Panc1 (cell line): ENCODE measurements at regions not wholly inside any gene's neighbourhood (a gene's known extent, or its start where the extent isn't known, plus 50 kb on each side); places are given as distances from the start of the nearest gene placed in this dataset.

Source experiments
- ATAC-seq: fragments of 200-7000 bp; cut with Tn5 transposase; 2 replicates; pipeline ENCODE4 v1.9.1; 2020; ENCODE audit warnings: mild to moderate bottlenecking, moderate library complexity
- BruUV-seq: library from RNA; stranded (reverse); fragments of 400-500 nt; replicated peaks from 2 replicates; lab custom pipeline; 2021; lab: Mats Ljungman, UMichigan
- CTCF ChIA-PET: fragments of 300-600 bp; sonication (Branson Sonifier 250); formaldehyde crosslinking; loops from one replicate; lab custom pipeline; 2022; ENCODE audit warnings: antibody characterized with exemption; lab: Charles Lee
- POLR2A ChIA-PET: fragments of 300-600 bp; sonication (Branson Sonifier 250); formaldehyde crosslinking; loops from one replicate; lab custom pipeline; 2022; ENCODE audit warnings: antibody characterized with exemption; lab: Charles Lee
- DNase-seq: peaks from one replicate; pipeline ENCODE4 v3.0.0-alpha.2; 2010; ENCODE audit warnings: low read depth, low spot score
- H3K27ac ChIP-seq: 2 replicates; pipeline ENCODE4 v1.5.1; 2011; ENCODE audit warnings: mild to moderate bottlenecking, low read length, inconsistent platforms
- H3K27me3 ChIP-seq: fragments of 200-500 bp; sonication (Bioruptor generic); 2 replicates; pipeline ENCODE4 v1.6.0; 2014; ENCODE audit warnings: low read length, inconsistent platforms; ENCODE audit not compliant: control insufficient read depth, insufficient read depth
- H3K36me3 ChIP-seq: fragments of 200-500 bp; sonication (Bioruptor generic); 2 replicates; pipeline ENCODE4 v1.5.1; 2014; ENCODE audit warnings: inconsistent platforms, mild to moderate bottlenecking, low read length, moderate library complexity; ENCODE audit not compliant: control insufficient read depth, insufficient read depth
- H3K4me1 ChIP-seq: 2 replicates; pipeline ENCODE4 v1.5.1; 2011; ENCODE audit warnings: inconsistent platforms, mild to moderate bottlenecking, low read length, moderate library complexity; ENCODE audit not compliant: control insufficient read depth, insufficient read depth
- H3K4me3 ChIP-seq, 2 experiments: 2 replicates each; pipeline ENCODE4 v1.5.1; 2011 to 2012; ENCODE audit warnings: low read depth in 2 of 2, low read length in 2 of 2, mild to moderate bottlenecking in 2 of 2, inconsistent platforms in 1 of 2, moderate library complexity in 1 of 2
- H3K9me3 ChIP-seq: fragments of 200-500 bp; sonication (Bioruptor generic); 2 replicates; pipeline ENCODE4 v1.5.1; 2014; ENCODE audit warnings: low read depth, mild to moderate bottlenecking, inconsistent platforms, low read length, moderate library complexity; ENCODE audit not compliant: control insufficient read depth, insufficient read depth
- CTCF ChIP-seq: fragments of 450-650 bp; IDR thresholded peaks from 2 replicates; pipeline ENCODE4 v1.5.1; 2017; ENCODE audit warnings: mild to moderate bottlenecking
- POLR2AphosphoS5 ChIP-seq: IDR thresholded peaks from 2 replicates; pipeline ENCODE4 v1.6.1; 2012; ENCODE audit warnings: mild to moderate bottlenecking, low read depth, low read length, moderate library complexity
- REST ChIP-seq, 2 experiments: IDR thresholded peaks; 2 replicates each; pipeline ENCODE4 v1.6.1; 2011 to 2012; ENCODE audit warnings: low read depth in 2 of 2, control low read depth in 1 of 2, low read length in 1 of 2, mild to moderate bottlenecking in 1 of 2, moderate library complexity in 1 of 2; ENCODE audit not compliant: insufficient read depth in 1 of 2
- SIN3A ChIP-seq: IDR thresholded peaks from 2 replicates; pipeline ENCODE4 v1.6.1; 2012; ENCODE audit warnings: low read depth, mild to moderate bottlenecking, low read length, moderate library complexity, borderline replicate concordance; ENCODE audit not compliant: insufficient read depth
- TCF7L2 ChIP-seq: IDR thresholded peaks from 2 replicates; pipeline ENCODE4 v1.6.1; 2011; ENCODE audit warnings: mild to moderate bottlenecking, low read depth, low read length, inconsistent platforms
- in situ Hi-C: cut with HindIII; loops from 2 replicates; pipeline ENCODE4 v1.10.0; 2016; ENCODE audit warnings: low sequenced_read_pairs, low pct_unique_long_range_greater_than_20kb
- intact Hi-C: fragments of 100-400 bp; cut with micrococcal nuclease; formaldehyde crosslinking; loops from one replicate; pipeline ENCODE4 v1.10.0; 2022; ENCODE audit not compliant: unreplicated experiment

DNA sequence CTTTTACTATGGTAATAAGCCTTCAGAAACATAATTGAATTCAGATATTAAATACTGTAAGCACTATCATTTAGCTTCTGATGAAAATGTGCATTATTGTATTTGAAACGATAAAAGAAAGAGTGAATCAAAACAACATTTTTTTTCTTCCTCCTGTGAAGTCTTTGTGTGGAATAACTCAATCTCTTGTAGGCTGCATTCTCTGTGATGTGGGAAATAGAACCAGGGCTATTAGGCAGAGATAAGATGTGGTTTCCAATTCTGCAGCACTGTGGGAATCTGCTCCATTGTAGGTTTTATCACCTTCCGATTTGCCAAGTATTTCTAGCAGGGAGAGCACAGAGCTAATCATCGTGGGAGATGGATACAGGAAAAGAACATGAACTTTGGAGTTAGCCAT lies 624.5 kb downstream of the RBFOX1 start:
- no peaks in the 10 kb centered on the region for H3K27me3 ChIP-seq
- H3K4me3 ChIP-seq = no peak overlapping the region
- TF ChIP-seq REST (IDR thresholded peaks at IDR 0.05; ENCODE audit: insufficient read depth in 1 of 2, low read depth in 2 of 2, low read length in 1 of 2) (no peak), SIN3A (no peak), POLR2AphosphoS5 (no peak), CTCF (no peak), TCF7L2 (no peak)
- ChIA-PET POLR2A (no interaction called here), CTCF (no interaction called here)
- H3K27ac ChIP-seq = no peak overlapping the region
- H3K4me1 ChIP-seq = no peaks in the 10 kb centered on the region
- intact Hi-C loops (no loop called here), in situ Hi-C loops (no loop called here)
- BruUV-seq = no TSS peak
- no peak for DNase-seq
- ATAC-seq = no peak
- no peaks in the 10 kb centered on the region for H3K9me3 ChIP-seq
- H3K36me3 ChIP-seq = no peaks in the 10 kb centered on the region

GRCh38 chr16:7953360-7953759 lies 620.7 kb downstream of the RBFOX1 start:
- Histone ChIP-seq H3K4me1 (no peaks in the 10 kb centered on the region), H3K27me3 (no peaks in the 10 kb centered on the region), H3K27ac (no peak overlapping the region), H3K36me3 (no peaks in the 10 kb centered on the region), H3K4me3 (no peak overlapping the region), H3K9me3 (no peaks in the 10 kb centered on the region)
- TF ChIP-seq CTCF = no peak
- no peak for TF ChIP-seq POLR2AphosphoS5
- no peak for TF ChIP-seq SIN3A
- TF ChIP-seq TCF7L2 = no peak
- TF ChIP-seq REST (IDR thresholded peaks at IDR 0.05; ENCODE audit: insufficient read depth in 1 of 2, low read depth in 2 of 2, low read length in 1 of 2) = no peak
- BruUV-seq = no TSS peak
- in situ Hi-C loops = no loop called here
- POLR2A ChIA-PET = no interaction called here
- intact Hi-C loops = no loop called here
- DNase-seq = no peak
- CTCF ChIA-PET = no interaction called here
- ATAC-seq = no peak
